GM11168 (cell line): ENCODE measurements at regions not wholly inside any gene's neighbourhood (a gene's known extent, or its start where the extent isn't known, plus 50 kb on each side); places are given as distances from the start of the nearest gene placed in this dataset.
"Not testable (repeated sequence)": the region's sequence is repeated elsewhere in the genome, so short reads cannot be mapped to it uniquely, and the experiment has no call there.

ENCODE experiments used
- in situ Hi-C: fragments of 300-500 bp; cut with MboI; formaldehyde crosslinking; loops from one replicate; pipeline ENCODE4 v1.12.0; 2022; ENCODE audit warnings: low sequenced_read_pairs; ENCODE audit not compliant: unreplicated experiment

GRCh38 chr6:105536961-105537360 lies 134.1 kb upstream of the PREP start:
- in situ Hi-C loops: no loop called here

DNA sequence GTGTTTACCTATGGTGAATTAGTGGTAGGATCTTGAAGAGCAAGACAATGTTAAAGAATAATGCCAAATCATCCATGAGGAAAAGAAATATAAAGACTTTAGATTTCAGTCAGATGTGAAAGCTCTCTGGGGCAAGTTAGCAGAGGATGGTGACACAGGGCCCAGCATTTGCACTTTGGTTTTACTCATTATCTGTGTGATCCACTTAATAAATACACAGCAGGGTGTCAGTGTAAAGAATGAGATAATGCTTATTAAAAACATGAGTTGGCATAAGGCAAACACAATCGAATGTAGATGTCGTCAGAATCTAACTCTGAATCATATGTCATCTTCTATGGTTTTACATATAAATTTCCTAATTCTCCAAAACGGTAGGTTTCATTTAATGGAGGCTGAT lies 130.4 kb upstream of the PREP start:
- in situ Hi-C loops: no loop called here

GRCh38 chr6:105526225-105526872 lies 123.5 kb upstream of the PREP start:
- in situ Hi-C loops: no loop called here

DNA sequence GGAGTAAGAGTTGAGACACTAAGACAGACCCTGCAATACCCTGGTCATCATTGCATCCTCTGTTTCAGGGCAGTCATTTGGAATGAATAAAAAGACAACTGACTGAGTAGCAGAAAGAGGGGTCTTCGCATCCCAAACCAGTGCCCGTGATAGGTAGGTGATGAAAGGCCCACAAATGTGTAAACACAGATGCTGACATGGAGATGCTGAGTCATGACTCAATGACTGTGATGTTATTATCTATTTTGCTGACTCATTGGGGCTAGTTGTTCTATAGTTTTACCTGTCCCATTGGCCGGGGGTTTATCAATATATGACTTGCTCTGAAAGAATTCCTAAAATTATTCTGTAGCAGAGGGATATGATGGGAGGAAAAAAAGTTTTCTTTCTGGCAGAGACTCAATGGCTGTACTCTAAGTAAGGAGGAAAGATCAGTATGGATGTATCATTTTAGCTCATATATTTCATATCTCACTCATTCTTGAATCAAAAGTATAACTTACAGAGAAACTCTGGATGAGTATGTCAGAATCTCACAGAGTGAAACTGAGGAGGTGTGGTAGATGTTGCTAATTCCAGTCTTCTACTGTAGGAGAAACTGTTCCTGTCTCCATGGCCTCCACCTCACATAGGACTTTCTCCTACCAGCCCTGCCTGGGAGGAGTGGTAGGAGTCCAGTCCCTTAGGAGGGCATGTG lies 119.9 kb upstream of the PREP start:
- in situ Hi-C loops: no loop called here

DNA sequence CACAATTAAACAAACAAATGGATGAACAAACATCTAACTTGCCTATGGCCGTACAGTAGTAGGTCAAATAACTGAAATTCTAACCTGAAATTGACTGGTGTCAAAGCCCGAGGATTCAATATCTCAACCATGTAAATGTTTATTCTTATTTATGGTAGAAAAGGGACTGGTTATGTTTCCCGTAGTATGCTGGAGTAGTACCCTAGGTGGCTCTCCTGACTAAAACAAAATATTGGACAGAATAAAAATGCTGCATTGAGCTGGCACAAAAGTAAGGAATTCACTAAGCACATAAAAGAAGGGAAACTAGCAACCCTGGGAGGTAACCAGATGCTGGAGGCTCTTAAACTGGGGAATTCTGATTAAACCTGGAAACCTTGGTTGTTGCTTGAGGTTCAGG lies 117.1 kb upstream of the PREP start:
- in situ Hi-C loops: no loop called here

DNA sequence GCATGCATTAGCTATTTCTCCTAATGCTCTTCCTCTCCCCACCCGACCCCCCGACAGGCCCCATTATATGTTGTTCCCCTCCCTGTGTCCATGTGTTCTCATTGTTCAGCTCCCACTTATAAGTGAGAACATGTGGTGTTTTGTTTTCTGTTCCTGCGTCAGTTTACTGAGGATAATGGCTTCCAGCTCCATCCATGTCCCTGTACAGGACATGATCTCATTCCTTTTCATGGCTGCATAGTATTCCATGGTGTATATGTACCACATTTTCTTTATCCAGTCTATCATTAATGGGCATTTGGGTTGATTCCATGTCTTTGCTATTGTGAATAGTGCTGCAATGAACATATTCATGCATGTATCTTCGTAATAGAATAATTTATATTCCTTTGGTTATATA lies 116.1 kb upstream of the PREP start:
- in situ Hi-C loops: not testable (repeated sequence)

- in situ Hi-C loops: no loop called here
Measured at GRCh38 chr6:105515054-105515453, 112.2 kb upstream of the PREP start.

DNA sequence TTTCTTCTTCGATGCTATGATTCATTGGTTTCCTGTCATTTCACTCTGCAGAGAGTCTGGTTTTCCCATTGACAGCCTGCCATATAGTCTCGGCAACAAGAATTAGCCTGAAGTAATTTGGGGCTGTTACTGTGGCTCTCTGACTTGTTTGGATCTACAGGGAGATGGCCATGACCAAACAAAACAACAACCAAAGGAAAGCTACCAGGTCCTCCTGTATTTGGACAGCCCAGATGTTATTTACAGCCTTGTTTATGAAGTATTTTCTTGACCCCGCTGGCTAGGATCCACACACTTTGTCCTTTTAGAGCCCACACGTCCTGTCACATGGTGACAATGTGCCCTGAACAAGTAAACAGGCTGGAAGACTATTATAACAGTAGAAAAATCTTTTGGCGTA lies 111.4 kb upstream of the PREP start:
- in situ Hi-C loops: no loop called here

GRCh38 chr6:105511639-105512038 lies 108.8 kb upstream of the PREP start:
- in situ Hi-C loops: no loop called here

GRCh38 chr6:105510746-105511145 lies 107.9 kb upstream of the PREP start:
- in situ Hi-C loops: no loop called here

- in situ Hi-C loops: no loop called here
Measured at GRCh38 chr6:105509506-105510331, 106.8 kb upstream of the PREP start.

DNA sequence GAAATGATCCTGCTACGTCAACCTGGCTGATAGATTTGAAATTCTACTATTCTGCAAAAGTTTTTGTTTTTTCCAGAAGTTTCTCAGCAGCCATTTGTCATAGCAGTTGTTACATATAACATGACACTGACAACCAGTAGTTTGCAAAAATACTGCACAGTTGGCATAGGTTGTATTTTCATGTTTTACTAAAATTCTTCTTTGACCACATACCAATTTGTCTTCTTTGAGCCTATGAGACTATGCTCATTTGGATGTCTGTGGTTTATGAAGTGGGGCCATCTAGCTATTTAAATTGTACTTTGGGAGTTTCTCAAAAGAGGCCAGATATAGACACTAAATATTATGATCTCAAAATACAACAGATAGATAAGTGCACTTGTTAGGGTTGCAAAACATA lies 104.9 kb upstream of the PREP start:
- in situ Hi-C loops: no loop called here

- in situ Hi-C loops: no loop called here
Measured at GRCh38 chr6:105504706-105505105, 101.8 kb upstream of the PREP start.

GRCh38 chr6:105503641-105504040 lies 100.8 kb upstream of the PREP start:
- in situ Hi-C loops: no loop called here

DNA sequence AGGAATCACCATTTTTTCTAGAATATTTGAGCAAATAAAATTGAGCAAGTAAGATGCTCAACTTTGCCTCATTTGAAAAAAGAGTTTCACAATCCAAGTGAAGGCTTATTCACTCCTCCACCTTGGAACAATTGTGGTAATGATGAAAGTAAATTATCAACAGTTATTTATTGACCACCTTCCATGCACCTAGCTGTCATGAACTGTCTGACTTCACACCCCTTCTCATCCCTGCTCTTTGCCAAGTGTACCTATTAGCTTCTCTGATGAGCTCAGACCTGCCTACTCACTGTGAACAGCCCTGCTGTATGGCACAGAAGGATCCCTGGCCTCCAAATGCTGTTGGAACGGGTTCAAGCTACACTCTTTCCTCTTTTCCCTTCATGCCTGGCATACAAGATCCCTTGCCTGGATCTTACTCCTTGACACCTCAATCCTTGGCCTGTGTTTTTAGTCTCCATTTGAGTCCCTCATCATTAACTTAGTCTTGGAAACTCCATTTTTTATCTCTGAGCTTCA lies 99.0 kb upstream of the PREP start:
- in situ Hi-C loops: no loop called here

- in situ Hi-C loops: no loop called here
Measured at GRCh38 chr6:105501246-105501645, 98.4 kb upstream of the PREP start.

DNA sequence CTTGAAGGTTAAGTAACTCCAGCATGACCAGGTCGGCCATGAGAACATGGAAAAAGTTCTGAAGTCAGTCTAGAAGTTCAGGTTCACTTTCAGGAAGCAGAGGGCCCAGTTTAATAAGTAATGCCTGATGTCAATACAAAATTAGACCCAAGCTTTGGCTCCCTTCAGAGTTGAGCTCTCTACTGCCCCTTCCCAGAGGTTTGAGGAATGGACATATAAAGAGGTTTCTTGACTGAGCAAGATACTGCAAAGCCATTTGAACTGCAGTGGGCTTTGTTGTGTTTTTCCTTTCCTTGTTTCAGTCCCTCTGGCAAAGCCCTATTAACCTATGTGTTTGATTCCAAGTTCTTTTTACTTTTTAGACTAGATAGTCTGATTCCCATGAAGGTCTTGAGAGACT lies 97.8 kb upstream of the PREP start:
- in situ Hi-C loops: no loop called here

GRCh38 chr6:105499931-105500330 lies 97.0 kb upstream of the PREP start:
- in situ Hi-C loops: no loop called here

GRCh38 chr6:105499136-105499870 lies 96.4 kb upstream of the PREP start:
- in situ Hi-C loops: no loop called here

GRCh38 chr6:105497549-105497948 lies 94.7 kb upstream of the PREP start:
- in situ Hi-C loops: no loop called here
